Activated CD8-positive, alpha-beta T cell treated with anti-CD3 and anti-CD28 coated beads for 36 hours (primary cell): ENCODE measurements at regions not wholly inside any gene's neighbourhood (a gene's known extent, or its start where the extent isn't known, plus 50 kb on each side); places are given as distances from the start of the nearest gene placed in this dataset.

ENCODE experiments used
- ATAC-seq: fragments of 200-7000 bp; cut with Tn5 transposase; one replicate; pipeline ENCODE4 v1.10.0; 2021; ENCODE audit warnings: mild to moderate bottlenecking, moderate library complexity
- CTCF ChIA-PET: fragments of 350-600 bp; sonication (Branson Sonifier 250); formaldehyde crosslinking; loops from one replicate; lab custom pipeline; 2021; ENCODE audit warnings: antibody characterized with exemption; lab: Charles Lee
- POLR2A ChIA-PET: fragments of 350-600 bp; sonication (Branson Sonifier 250); formaldehyde crosslinking; loops from one replicate; lab custom pipeline; 2021; ENCODE audit warnings: antibody characterized with exemption; lab: Charles Lee
- DNase-seq: peaks from one replicate; pipeline ENCODE4 v3.0.0-alpha.2; 2020
- H3K27ac Mint-ChIP-seq: one replicate; pipeline ENCODE4 v1.8.0; 2021; ENCODE audit warnings: mild to moderate bottlenecking, mixed read lengths
- H3K27me3 Mint-ChIP-seq: one replicate; pipeline ENCODE4 v1.8.0; 2021; ENCODE audit warnings: mixed read lengths
- H3K36me3 Mint-ChIP-seq: one replicate; pipeline ENCODE4 v1.8.0; 2021; ENCODE audit warnings: low read depth, mixed read lengths
- H3K4me1 Mint-ChIP-seq: one replicate; pipeline ENCODE4 v1.8.0; 2021; ENCODE audit warnings: low read depth, mixed read lengths
- H3K4me3 Mint-ChIP-seq: one replicate; pipeline ENCODE4 v1.8.0; 2021; ENCODE audit warnings: mild to moderate bottlenecking, moderate library complexity, mixed read lengths
- H3K9me3 Mint-ChIP-seq: one replicate; pipeline ENCODE4 v1.8.0; 2021; ENCODE audit warnings: mixed read lengths
- CTCF ChIP-seq: fragments of 200-600 bp; IDR thresholded peaks from one replicate; pipeline ENCODE4 v1.8.0; 2022; ENCODE audit warnings: antibody characterized with exemption, mild to moderate bottlenecking
- intact Hi-C: fragments of 100-400 bp; cut with micrococcal nuclease; formaldehyde crosslinking; loops from one replicate; pipeline ENCODE4 v1.10.0; 2022

GRCh38 chr4:170306208-170306607 is 216.5 kb upstream of the AADAT start:
- DNase-seq (no peak), ATAC-seq (no peak)
- ChIA-PET CTCF (no interaction called here), POLR2A (no interaction called here)
- Mint-ChIP-seq H3K4me1 (no peaks in the 10 kb centered on the region), H3K9me3 (no peaks in the 10 kb centered on the region), H3K4me3 (no peak overlapping the region), H3K27me3 (no peaks in the 10 kb centered on the region), H3K27ac (no peak overlapping the region), H3K36me3 (no peaks in the 10 kb centered on the region)
- no peak for TF ChIP-seq CTCF
- intact Hi-C loops: no loop called here

GRCh38 chr4:170305627-170306026 is 215.9 kb upstream of the AADAT start:
- Mint-ChIP-seq H3K27me3 (no peaks in the 10 kb centered on the region), H3K27ac (no peak overlapping the region), H3K9me3 (no peaks in the 10 kb centered on the region), H3K4me1 (no peaks in the 10 kb centered on the region), H3K36me3 (no peaks in the 10 kb centered on the region), H3K4me3 (no peak overlapping the region)
- CTCF ChIA-PET: no interaction called here
- POLR2A ChIA-PET: no interaction called here
- no peak for DNase-seq
- no peak for TF ChIP-seq CTCF
- intact Hi-C loops: no loop called here
- ATAC-seq: no peak

DNA sequence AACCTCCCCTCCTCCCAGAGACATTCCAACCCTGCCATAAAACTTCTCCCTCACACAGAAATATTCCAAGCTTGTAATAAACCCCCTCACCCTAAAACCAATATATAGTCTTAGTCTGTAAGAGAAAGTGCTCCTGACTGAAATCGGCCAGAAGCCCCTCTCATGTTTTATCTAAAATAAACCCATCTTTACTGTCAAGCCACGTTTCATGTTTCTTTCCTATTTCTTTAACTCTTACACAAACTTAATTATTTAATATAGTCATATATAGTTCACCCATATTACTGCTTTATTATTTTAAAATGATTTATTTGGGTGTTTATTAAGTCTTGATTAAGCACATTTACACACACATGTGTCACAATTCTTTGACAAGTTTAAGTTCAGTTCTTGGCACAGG is 191.3 kb upstream of the AADAT start:
- Mint-ChIP-seq H3K4me1 (no peaks in the 10 kb centered on the region), H3K4me3 (no peak overlapping the region), H3K9me3 (peaks cover 2% of the 10 kb centered on the region), H3K27me3 (no peaks in the 10 kb centered on the region), H3K36me3 (no peaks in the 10 kb centered on the region), H3K27ac (no peak overlapping the region)
- intact Hi-C loops: no loop called here
- no peak for TF ChIP-seq CTCF
- POLR2A ChIA-PET: no interaction called here
- DNase-seq (no peak), ATAC-seq (no peak)
- CTCF ChIA-PET: no interaction called here

DNA sequence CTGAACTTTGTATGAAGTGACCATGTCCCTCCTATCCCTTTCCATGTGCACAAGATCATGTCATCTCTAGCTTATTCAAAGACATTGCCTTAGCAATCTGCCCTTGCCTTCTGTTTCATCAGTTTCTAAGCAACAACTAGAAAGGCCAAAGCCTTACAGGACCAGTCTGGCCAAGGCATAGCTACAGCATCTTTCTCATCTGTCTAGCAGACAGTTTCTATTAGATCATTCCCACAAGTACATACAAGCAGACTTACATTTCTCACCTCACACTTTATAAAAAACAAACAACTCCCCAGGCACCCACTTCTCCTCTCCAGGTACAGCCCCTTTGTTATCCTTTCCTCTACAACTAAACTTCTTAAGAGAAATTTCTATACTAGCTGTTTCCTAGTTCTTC is 188.7 kb upstream of the AADAT start:
- DNase-seq (no peak), ATAC-seq (no peak)
- H3K27me3 Mint-ChIP-seq: no peaks in the 10 kb centered on the region
- no peak overlapping the region for H3K4me3 Mint-ChIP-seq
- no peaks in the 10 kb centered on the region for H3K4me1 Mint-ChIP-seq
- H3K27ac Mint-ChIP-seq: no peak overlapping the region
- H3K9me3 Mint-ChIP-seq: peaks cover 2% of the 10 kb centered on the region
- POLR2A ChIA-PET: no interaction called here
- no peaks in the 10 kb centered on the region for H3K36me3 Mint-ChIP-seq
- no peak for TF ChIP-seq CTCF
- intact Hi-C loops: no loop called here
- CTCF ChIA-PET: interaction anchor here (1.3 kb wide), 1 partner anchor 8 kb away, joined by 3 read pairs; no protein-coding TSS in a partner anchor

- CTCF ChIA-PET: no interaction called here
- no peaks in the 10 kb centered on the region for H3K36me3 Mint-ChIP-seq
- ATAC-seq (no peak), DNase-seq (no peak)
- no peaks in the 10 kb centered on the region for H3K27me3 Mint-ChIP-seq
- H3K9me3 Mint-ChIP-seq: no peaks in the 10 kb centered on the region
- H3K27ac Mint-ChIP-seq: no peak overlapping the region
- H3K4me1 Mint-ChIP-seq: no peaks in the 10 kb centered on the region
- no peak for TF ChIP-seq CTCF
- POLR2A ChIA-PET: no interaction called here
- H3K4me3 Mint-ChIP-seq: no peak overlapping the region
- intact Hi-C loops: no loop called here
Observed at GRCh38 chr4:170274616-170275015, 184.9 kb upstream of the AADAT start.
